WTC11 (cell line): ENCODE measurements at regions not wholly inside any gene's neighbourhood (a gene's known extent, or its start where the extent isn't known, plus 50 kb on each side); places are given as distances from the start of the nearest gene placed in this dataset.

Experiments used
- ATAC-seq: fragments of 200-7000 bp; cut with Tn5 transposase; 2 replicates; pipeline ENCODE4 v1.10.0; 2021; ENCODE audit warnings: mild to moderate bottlenecking, moderate library complexity
- CTCF ChIA-PET: fragments of 300-600 bp; sonication (Branson Sonifier 250); formaldehyde crosslinking; loops from one replicate; lab custom pipeline; 2021; ENCODE audit warnings: antibody characterized with exemption; lab: Charles Lee
- POLR2A ChIA-PET: fragments of 350-600 bp; sonication (Branson Sonifier 250); formaldehyde crosslinking; loops from one replicate; lab custom pipeline; 2021; ENCODE audit warnings: antibody characterized with exemption; lab: Charles Lee
- DNase-seq: peaks from one replicate; pipeline ENCODE4 v3.0.0; 2021; ENCODE audit warnings: low spot score
- H3K27ac Mint-ChIP-seq: 2 replicates; pipeline ENCODE4 v1.8.0; 2021; ENCODE audit warnings: mixed read lengths
- H3K27me3 Mint-ChIP-seq: 2 replicates; pipeline ENCODE4 v1.8.0; 2021; ENCODE audit warnings: low read depth, mild to moderate bottlenecking, moderate library complexity, mixed read lengths
- H3K36me3 Mint-ChIP-seq: 2 replicates; pipeline ENCODE4 v1.8.0; 2021; ENCODE audit warnings: mixed read lengths
- H3K4me1 Mint-ChIP-seq: 2 replicates; pipeline ENCODE4 v1.8.0; 2022; ENCODE audit warnings: mixed read lengths
- H3K4me3 Mint-ChIP-seq: 2 replicates; pipeline ENCODE4 v1.8.0; 2021; ENCODE audit warnings: mild to moderate bottlenecking, moderate library complexity, mixed read lengths
- H3K9me3 Mint-ChIP-seq: 2 replicates; pipeline ENCODE4 v1.8.0; 2021; ENCODE audit warnings: mixed read lengths
- AR ChIP-seq: fragments of 250-450 bp; sonication (Bioruptor Pico); IDR thresholded peaks from 2 replicates; pipeline ENCODE4 v1.9.0; 2021; ENCODE audit warnings: mild to moderate bottlenecking
- ATF2 ChIP-seq: sonication (generic); formaldehyde crosslinking; IDR thresholded peaks from 2 replicates; pipeline ENCODE4 v1.8.1; 2022; ENCODE audit warnings: low read depth, missing genetic modification reagents, borderline replicate concordance
- ATF6 ChIP-seq: sonication (generic); formaldehyde crosslinking; IDR thresholded peaks from 2 replicates; pipeline ENCODE4 v1.8.1; 2023; ENCODE audit warnings: mild to moderate bottlenecking, missing genetic modification reagents
- CBFB ChIP-seq: sonication (generic); formaldehyde crosslinking; IDR thresholded peaks from 2 replicates; pipeline ENCODE4 v1.8.1; 2022; ENCODE audit warnings: mild to moderate bottlenecking, low read depth, missing genetic modification reagents
- CREM ChIP-seq: sonication (generic); formaldehyde crosslinking; IDR thresholded peaks from 2 replicates; pipeline ENCODE4 v1.8.1; 2022; ENCODE audit warnings: mild to moderate bottlenecking, missing genetic modification reagents, moderate library complexity
- E2F1 ChIP-seq: sonication (generic); formaldehyde crosslinking; IDR thresholded peaks from 2 replicates; pipeline ENCODE4 v1.8.0; 2022; ENCODE audit warnings: mild to moderate bottlenecking, missing genetic modification reagents
- ERG ChIP-seq: fragments of 250-450 bp; sonication (Bioruptor Pico); IDR thresholded peaks from 2 replicates; pipeline ENCODE4 v1.8.0; 2021; ENCODE audit warnings: mild to moderate bottlenecking
- IRF1 ChIP-seq: sonication (generic); formaldehyde crosslinking; IDR thresholded peaks from 2 replicates; pipeline ENCODE4 v1.8.0; 2023; ENCODE audit warnings: missing genetic modification reagents
- KAT7 ChIP-seq: sonication (generic); formaldehyde crosslinking; IDR thresholded peaks from 2 replicates; pipeline ENCODE4 v1.8.1; 2023; ENCODE audit warnings: missing genetic modification reagents, mild to moderate bottlenecking, borderline replicate concordance
- NFATC4 ChIP-seq: fragments of 250-450 bp; sonication (Bioruptor Pico); IDR thresholded peaks from 2 replicates; pipeline ENCODE4 v1.9.0; 2021; ENCODE audit warnings: mild to moderate bottlenecking
- NR2C2 ChIP-seq: sonication (generic); formaldehyde crosslinking; IDR thresholded peaks from 2 replicates; pipeline ENCODE4 v1.8.0; 2022; ENCODE audit warnings: mild to moderate bottlenecking, missing genetic modification reagents
- RORB ChIP-seq: fragments of 250-450 bp; sonication (Bioruptor Pico); IDR thresholded peaks from 2 replicates; pipeline ENCODE4 v1.9.0; 2021; ENCODE audit warnings: mild to moderate bottlenecking
- SMAD3 ChIP-seq: sonication (generic); formaldehyde crosslinking; IDR thresholded peaks from 2 replicates; pipeline ENCODE4 v1.8.0; 2022; ENCODE audit warnings: missing genetic modification reagents, mild to moderate bottlenecking, borderline replicate concordance
- SP1 ChIP-seq: sonication (generic); formaldehyde crosslinking; conservative IDR thresholded peaks from 2 replicates; pipeline ENCODE4 v1.8.1; 2022; ENCODE audit warnings: missing genetic modification reagents
- TEAD1 ChIP-seq: sonication (generic); formaldehyde crosslinking; IDR thresholded peaks from 2 replicates; pipeline ENCODE4 v1.8.0; 2022; ENCODE audit warnings: mild to moderate bottlenecking, missing genetic modification reagents
- ZBTB21 ChIP-seq: sonication (generic); formaldehyde crosslinking; IDR thresholded peaks from 2 replicates; pipeline ENCODE4 v1.8.1; 2023; ENCODE audit warnings: mild to moderate bottlenecking, missing genetic modification reagents, borderline replicate concordance
- ZBTB43 ChIP-seq: sonication (generic); formaldehyde crosslinking; IDR thresholded peaks from 2 replicates; pipeline ENCODE4 v1.8.1; 2023; ENCODE audit warnings: mild to moderate bottlenecking, missing genetic modification reagents
- ZNF232 ChIP-seq: sonication (generic); formaldehyde crosslinking; IDR thresholded peaks from 2 replicates; pipeline ENCODE4 v1.8.0; 2022; ENCODE audit warnings: mild to moderate bottlenecking, missing genetic modification reagents

- ATAC-seq: no peak
- CTCF ChIA-PET: no interaction called here
- Mint-ChIP-seq H3K9me3 (no peaks in the 10 kb centered on the region), H3K27ac (no peak overlapping the region), H3K27me3 (no peaks in the 10 kb centered on the region), H3K4me3 (no peak overlapping the region), H3K36me3 (no peaks in the 10 kb centered on the region), H3K4me1 (no peaks in the 10 kb centered on the region)
- TF ChIP-seq KAT7 (no peak), E2F1 (CRISPR knock-in tag) (no peak), SP1 (CRISPR knock-in tag) (no peak), ZBTB21 (CRISPR knock-in tag) (no peak)
- DNase-seq: no peak
- POLR2A ChIA-PET: no interaction called here
Measured at GRCh38 chr1:215453440-215453839, 113.7 kb upstream of the KCTD3 start.

- TF ChIP-seq CREM (CRISPR knock-in tag) (no peak), ZBTB43 (CRISPR knock-in tag) (no peak)
- TF ChIP-seq, all 79 proteins: peak for 0
- H3K27ac Mint-ChIP-seq: no peak overlapping the region
- CTCF ChIA-PET: no interaction called here
- H3K4me1 Mint-ChIP-seq: peaks cover 9% of the 10 kb centered on the region; the same call in 1 of the 2 replicates
- H3K4me3 Mint-ChIP-seq: no peak overlapping the region
- no peaks in the 10 kb centered on the region for H3K36me3 Mint-ChIP-seq
- POLR2A ChIA-PET: no interaction called here
- no peaks in the 10 kb centered on the region for H3K9me3 Mint-ChIP-seq
- ATAC-seq (no peak), DNase-seq (no peak)
- H3K27me3 Mint-ChIP-seq: no peaks in the 10 kb centered on the region
Measured at GRCh38 chr1:215457213-215457612, 109.9 kb upstream of the KCTD3 start.

GRCh38 chr1:215458104-215458503 is 109.0 kb upstream of the KCTD3 start:
- TF ChIP-seq ERG (CRISPR knock-in tag): no peak
- TF ChIP-seq ZNF232: no peak
- no peak for TF ChIP-seq CREM (CRISPR knock-in tag)
- TF ChIP-seq SMAD3 (CRISPR knock-in tag): no peak
- no peak for TF ChIP-seq NFATC4 (CRISPR knock-in tag)
- TF ChIP-seq IRF1 (CRISPR knock-in tag): no peak
- TF ChIP-seq RORB (CRISPR knock-in tag): no peak
- H3K27me3 Mint-ChIP-seq: no peaks in the 10 kb centered on the region
- no peaks in the 10 kb centered on the region for H3K9me3 Mint-ChIP-seq
- H3K27ac Mint-ChIP-seq: no peak overlapping the region
- DNase-seq: no peak
- H3K36me3 Mint-ChIP-seq: no peaks in the 10 kb centered on the region
- POLR2A ChIA-PET: no interaction called here
- no peak overlapping the region for H3K4me3 Mint-ChIP-seq
- CTCF ChIA-PET: no interaction called here
- peaks cover 9% of the 10 kb centered on the region; the same call in 1 of the 2 replicates for H3K4me1 Mint-ChIP-seq
- no peak for ATAC-seq

GRCh38 chr1:215458562-215458961 is 108.5 kb upstream of the KCTD3 start:
- Mint-ChIP-seq H3K27ac (no peak overlapping the region), H3K36me3 (no peaks in the 10 kb centered on the region), H3K4me1 (peaks cover 9% of the 10 kb centered on the region; the same call in 1 of the 2 replicates), H3K9me3 (no peaks in the 10 kb centered on the region), H3K4me3 (no peak overlapping the region), H3K27me3 (no peaks in the 10 kb centered on the region)
- no peak for DNase-seq
- ChIA-PET POLR2A (no interaction called here), CTCF (no interaction called here)
- ATAC-seq: no peak
- TF ChIP-seq AR (CRISPR knock-in tag) (no peak), ZBTB21 (CRISPR knock-in tag) (no peak), NR2C2 (CRISPR knock-in tag) (no peak), SP1 (CRISPR knock-in tag) (no peak), ATF6 (CRISPR knock-in tag) (no peak), ZNF232 (no peak), TEAD1 (no peak), CBFB (no peak), ATF2 (CRISPR knock-in tag) (no peak)
